ENCODE measurements at regions not wholly inside any gene's neighbourhood (a gene's known extent, or its start where the extent isn't known, plus 50 kb on each side); places are given as distances from the start of the nearest gene placed in this dataset.

DNA sequence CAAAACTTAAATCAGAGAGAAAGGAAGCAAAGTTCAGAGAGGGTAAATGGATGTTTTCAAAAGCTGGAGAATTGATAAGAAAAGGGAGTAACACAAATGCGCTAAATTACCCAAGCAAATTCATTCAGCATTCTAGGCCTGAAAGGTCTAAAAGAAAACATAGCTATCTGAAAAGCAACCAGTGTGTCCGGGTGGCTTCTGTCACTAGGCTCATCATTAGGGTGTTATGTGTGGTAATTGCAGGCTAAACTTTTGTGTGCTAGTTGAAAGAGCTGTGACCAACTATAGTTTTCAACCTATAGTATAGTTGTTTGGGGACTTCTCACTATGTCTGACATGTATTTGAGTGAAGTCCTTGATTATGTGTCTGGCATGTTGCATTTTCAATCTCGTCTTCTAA is 839.6 kb upstream of the ZEB2 start:
- H3K4me3 ChIP-seq (ENCODE audit: low read depth in 1 of 3, low read length in 3 of 3), result no peak overlapping the region
- H3K27ac ChIP-seq (ENCODE audit: low read depth in 1 of 3, low read length in 2 of 3), result no peak overlapping the region
- FAIRE-seq (no peak), DNase-seq (no peak)
- no peaks in the 10 kb centered on the region for H3K27me3 ChIP-seq (ENCODE audit: control insufficient read depth in 3 of 3, insufficient read depth in 3 of 3, low read length in 3 of 3)
- no peaks in the 10 kb centered on the region for H3K36me3 ChIP-seq (ENCODE audit: control insufficient read depth in 3 of 3, insufficient read depth in 2 of 3, low read depth in 1 of 3, low read length in 3 of 3)
- H3K9me3 ChIP-seq (ENCODE audit: control insufficient read depth in 2 of 2, insufficient read depth in 1 of 2, low read depth in 1 of 2, low read length in 1 of 2), result no peaks in the 10 kb centered on the region
- 55 to 81% (median 73%) methylated on average over 3 of the region's 3 CpGs for WGBS, 3 donors
- no peaks in the 10 kb centered on the region for H3K4me1 ChIP-seq (ENCODE audit: control insufficient read depth in 3 of 3, insufficient read depth in 2 of 3, low read depth in 1 of 3, low read length in 2 of 3)

DNA sequence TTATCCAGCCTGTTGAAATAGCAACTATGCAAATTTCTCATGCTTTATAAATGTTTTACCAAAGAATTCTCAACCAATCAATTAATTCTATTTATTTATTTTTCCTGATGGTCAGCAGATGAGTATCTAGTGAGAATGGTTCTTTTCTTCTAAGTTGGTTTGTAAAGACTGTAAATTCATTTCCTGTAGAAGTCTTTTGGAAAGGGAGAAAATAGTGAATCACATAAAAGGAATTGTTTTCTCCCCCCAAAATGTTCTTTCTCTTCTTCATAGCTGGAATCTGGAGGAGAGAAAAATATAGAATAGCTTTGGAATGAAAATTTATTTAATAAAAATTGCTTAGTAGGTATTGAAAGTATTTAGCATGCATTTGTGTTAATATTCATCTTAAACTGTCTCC is 836.1 kb upstream of the ZEB2 start:
- no peaks in the 10 kb centered on the region for H3K4me1 ChIP-seq (ENCODE audit: control insufficient read depth in 3 of 3, insufficient read depth in 2 of 3, low read depth in 1 of 3, low read length in 2 of 3)
- no peak for DNase-seq
- no peak overlapping the region for H3K27ac ChIP-seq (ENCODE audit: low read depth in 1 of 3, low read length in 2 of 3)
- FAIRE-seq, result no peak
- H3K27me3 ChIP-seq (ENCODE audit: control insufficient read depth in 3 of 3, insufficient read depth in 3 of 3, low read length in 3 of 3), result no peaks in the 10 kb centered on the region
- H3K9me3 ChIP-seq (ENCODE audit: control insufficient read depth in 2 of 2, insufficient read depth in 1 of 2, low read depth in 1 of 2, low read length in 1 of 2), result no peaks in the 10 kb centered on the region
- no peaks in the 10 kb centered on the region for H3K36me3 ChIP-seq (ENCODE audit: control insufficient read depth in 3 of 3, insufficient read depth in 2 of 3, low read depth in 1 of 3, low read length in 3 of 3)
- no peak overlapping the region for H3K4me3 ChIP-seq (ENCODE audit: low read depth in 1 of 3, low read length in 3 of 3)

DNA sequence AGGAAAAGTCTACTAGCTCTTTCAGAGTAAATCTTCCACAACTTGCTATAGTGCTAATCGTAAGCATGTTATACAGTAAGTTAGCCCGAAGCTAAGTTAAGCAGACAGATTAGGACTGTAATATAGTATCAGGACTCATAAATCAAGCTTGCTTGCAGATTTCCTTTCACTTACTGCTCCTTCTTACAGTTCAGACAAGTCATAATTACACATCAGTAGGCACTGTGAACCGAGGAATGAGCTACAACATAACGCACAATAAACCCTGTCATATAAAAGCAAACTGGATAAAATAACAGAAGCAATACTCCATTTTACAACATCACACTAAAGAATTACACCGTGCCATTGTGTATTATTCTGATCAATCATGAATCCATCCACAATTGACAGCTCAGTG is 832.6 kb upstream of the ZEB2 start:
- WGBS, 3 donors, result 66 to 80% (median 68%) methylated on average over 5 of the region's 5 CpGs
- Histone ChIP-seq H3K4me3 (ENCODE audit: low read depth in 1 of 3, low read length in 3 of 3) (no peak overlapping the region), H3K36me3 (ENCODE audit: control insufficient read depth in 3 of 3, insufficient read depth in 2 of 3, low read depth in 1 of 3, low read length in 3 of 3) (no peaks in the 10 kb centered on the region), H3K4me1 (ENCODE audit: control insufficient read depth in 3 of 3, insufficient read depth in 2 of 3, low read depth in 1 of 3, low read length in 2 of 3) (no peaks in the 10 kb centered on the region), H3K27me3 (ENCODE audit: control insufficient read depth in 3 of 3, insufficient read depth in 3 of 3, low read length in 3 of 3) (no peaks in the 10 kb centered on the region), H3K9me3 (ENCODE audit: control insufficient read depth in 2 of 2, insufficient read depth in 1 of 2, low read depth in 1 of 2, low read length in 1 of 2) (no peaks in the 10 kb centered on the region), H3K27ac (ENCODE audit: low read depth in 1 of 3, low read length in 2 of 3) (no peak overlapping the region)
- DNase-seq (no peak), FAIRE-seq (no peak)

DNA sequence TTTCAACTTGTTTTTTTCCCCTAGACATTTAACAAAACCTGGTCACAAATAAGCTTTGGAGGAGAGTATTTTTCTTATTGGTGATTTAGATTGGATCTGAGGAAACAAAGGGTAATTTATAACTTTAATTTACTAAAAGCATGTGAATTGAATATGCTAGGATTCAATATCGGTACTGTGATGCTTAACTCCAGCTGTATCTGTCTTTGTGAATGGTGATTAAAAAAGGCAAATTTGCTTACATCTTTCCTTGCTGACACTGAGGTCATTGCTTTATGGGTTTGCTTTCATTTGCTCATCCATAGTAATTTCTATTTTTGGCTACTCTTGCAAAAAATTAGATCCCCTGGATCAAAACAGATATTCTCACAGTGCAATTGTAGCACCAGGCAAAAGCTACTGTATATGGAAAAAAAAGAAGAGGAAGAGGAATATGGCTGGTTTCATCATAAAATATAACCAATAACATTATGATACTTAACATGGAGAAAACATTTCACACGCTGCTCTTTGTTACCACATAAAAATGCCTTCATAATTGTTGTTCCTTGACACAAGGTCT is 832.0 kb upstream of the ZEB2 start:
- DNase-seq (no peak), FAIRE-seq (no peak)
- Histone ChIP-seq H3K27me3 (ENCODE audit: control insufficient read depth in 3 of 3, insufficient read depth in 3 of 3, low read length in 3 of 3) (no peaks in the 10 kb centered on the region), H3K27ac (ENCODE audit: low read depth in 1 of 3, low read length in 2 of 3) (no peak overlapping the region), H3K36me3 (ENCODE audit: control insufficient read depth in 3 of 3, insufficient read depth in 2 of 3, low read depth in 1 of 3, low read length in 3 of 3) (no peaks in the 10 kb centered on the region), H3K4me3 (ENCODE audit: low read depth in 1 of 3, low read length in 3 of 3) (no peak overlapping the region), H3K4me1 (ENCODE audit: control insufficient read depth in 3 of 3, insufficient read depth in 2 of 3, low read depth in 1 of 3, low read length in 2 of 3) (no peaks in the 10 kb centered on the region), H3K9me3 (ENCODE audit: control insufficient read depth in 2 of 2, insufficient read depth in 1 of 2, low read depth in 1 of 2, low read length in 1 of 2) (no peaks in the 10 kb centered on the region)
- WGBS, 3 donors, result 71 to 89% (median 85%) methylated on average over 2 of the region's 2 CpGs

DNA sequence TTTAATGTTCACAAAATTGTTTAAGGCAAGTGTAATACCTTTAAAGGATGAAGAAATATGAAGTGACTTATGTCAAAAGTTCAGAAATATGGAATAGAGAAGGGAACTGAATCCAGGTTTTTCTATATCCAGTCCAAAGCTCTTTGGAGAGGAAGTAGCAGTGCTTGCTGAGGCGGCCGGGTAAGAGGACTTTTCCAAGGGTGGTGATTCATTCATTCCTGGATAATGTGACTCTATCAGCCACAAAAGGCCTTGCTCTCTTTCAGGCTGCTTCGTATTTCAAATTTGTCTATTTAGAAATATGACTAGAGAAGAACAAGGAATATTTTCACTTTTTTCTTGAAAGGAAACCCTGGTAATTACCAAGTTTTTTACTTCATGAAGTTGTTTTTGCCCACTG is 830.1 kb upstream of the ZEB2 start:
- Histone ChIP-seq H3K27ac (ENCODE audit: low read depth in 1 of 3, low read length in 2 of 3) (no peak overlapping the region), H3K27me3 (ENCODE audit: control insufficient read depth in 3 of 3, insufficient read depth in 3 of 3, low read length in 3 of 3) (no peaks in the 10 kb centered on the region), H3K4me3 (ENCODE audit: low read depth in 1 of 3, low read length in 3 of 3) (no peak overlapping the region), H3K4me1 (ENCODE audit: control insufficient read depth in 3 of 3, insufficient read depth in 2 of 3, low read depth in 1 of 3, low read length in 2 of 3) (no peaks in the 10 kb centered on the region), H3K36me3 (ENCODE audit: control insufficient read depth in 3 of 3, insufficient read depth in 2 of 3, low read depth in 1 of 3, low read length in 3 of 3) (no peaks in the 10 kb centered on the region), H3K9me3 (ENCODE audit: control insufficient read depth in 2 of 2, insufficient read depth in 1 of 2, low read depth in 1 of 2, low read length in 1 of 2) (no peaks in the 10 kb centered on the region)
- 76 to 86% (median 79%) methylated on average over 3 of the region's 3 CpGs for WGBS, 3 donors
- no peak for FAIRE-seq
- no peak for DNase-seq

DNA sequence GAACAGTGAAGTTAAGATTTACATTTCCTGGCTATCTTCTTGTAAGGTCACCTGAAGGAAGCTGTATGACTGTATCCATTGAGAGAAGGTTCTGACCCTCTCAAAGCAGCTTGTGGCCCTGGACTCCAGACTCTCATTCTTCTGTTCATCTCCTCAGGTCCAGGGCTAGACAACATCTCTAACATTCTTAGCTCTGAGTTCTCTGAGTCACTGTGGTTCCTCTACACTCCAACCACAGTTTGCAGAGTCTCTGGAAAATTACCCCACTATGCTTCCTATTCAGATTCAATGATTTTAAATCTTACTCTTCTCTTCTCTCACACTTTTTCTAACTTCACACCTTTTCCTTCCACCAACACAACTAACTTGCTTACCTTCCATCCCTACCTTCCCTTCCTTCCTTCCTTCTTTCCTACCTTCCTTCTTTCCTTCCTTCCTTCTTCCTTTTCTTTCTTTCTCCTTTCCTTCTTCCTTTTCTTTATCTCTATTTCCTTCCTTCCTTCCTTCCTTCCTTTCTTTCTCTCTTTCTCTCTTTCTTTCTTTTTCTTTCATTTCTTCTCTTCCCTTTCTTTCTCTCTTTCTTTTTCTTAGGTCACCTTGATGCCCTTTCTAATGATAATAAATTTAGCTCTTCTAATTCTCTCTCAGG is 824.3 kb upstream of the ZEB2 start:
- Histone ChIP-seq H3K27me3 (ENCODE audit: control insufficient read depth in 3 of 3, insufficient read depth in 3 of 3, low read length in 3 of 3) (no peaks in the 10 kb centered on the region), H3K4me3 (ENCODE audit: low read depth in 1 of 3, low read length in 3 of 3) (no peak overlapping the region), H3K36me3 (ENCODE audit: control insufficient read depth in 3 of 3, insufficient read depth in 2 of 3, low read depth in 1 of 3, low read length in 3 of 3) (no peaks in the 10 kb centered on the region), H3K27ac (ENCODE audit: low read depth in 1 of 3, low read length in 2 of 3) (no peak overlapping the region), H3K9me3 (ENCODE audit: control insufficient read depth in 2 of 2, insufficient read depth in 1 of 2, low read depth in 1 of 2, low read length in 1 of 2) (no peaks in the 10 kb centered on the region), H3K4me1 (ENCODE audit: control insufficient read depth in 3 of 3, insufficient read depth in 2 of 3, low read depth in 1 of 3, low read length in 2 of 3) (no peaks in the 10 kb centered on the region)
- DNase-seq, result no peak
- no peak for FAIRE-seq

DNA sequence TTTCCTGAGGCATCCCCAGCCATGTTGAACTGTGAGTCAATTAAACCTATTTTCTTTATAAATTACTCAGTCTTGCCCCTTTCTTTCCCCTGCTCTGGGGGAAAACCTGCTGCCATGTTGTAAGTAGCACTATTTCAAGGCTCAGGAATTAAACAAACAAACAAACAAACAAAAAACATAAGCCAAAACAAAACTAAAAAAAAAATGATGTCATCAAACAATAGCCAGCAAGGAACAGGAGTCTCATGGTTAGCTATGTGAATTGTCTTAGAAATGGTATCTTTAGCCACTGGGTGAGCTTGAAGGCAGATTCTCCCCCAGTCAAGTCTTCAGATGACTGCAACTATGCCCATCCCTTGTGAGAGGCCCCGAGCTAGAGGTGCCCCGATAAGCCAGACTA is 823.4 kb upstream of the ZEB2 start:
- H3K9me3 ChIP-seq (ENCODE audit: control insufficient read depth in 2 of 2, insufficient read depth in 1 of 2, low read depth in 1 of 2, low read length in 1 of 2), result no peaks in the 10 kb centered on the region
- 44 to 55% (median 54%) methylated on average over 2 of the region's 2 CpGs for WGBS, 3 donors
- H3K4me3 ChIP-seq (ENCODE audit: low read depth in 1 of 3, low read length in 3 of 3), result no peak overlapping the region
- FAIRE-seq, result no peak
- no peak for DNase-seq
- no peaks in the 10 kb centered on the region for H3K36me3 ChIP-seq (ENCODE audit: control insufficient read depth in 3 of 3, insufficient read depth in 2 of 3, low read depth in 1 of 3, low read length in 3 of 3)
- no peaks in the 10 kb centered on the region for H3K4me1 ChIP-seq (ENCODE audit: control insufficient read depth in 3 of 3, insufficient read depth in 2 of 3, low read depth in 1 of 3, low read length in 2 of 3)
- no peak overlapping the region for H3K27ac ChIP-seq (ENCODE audit: low read depth in 1 of 3, low read length in 2 of 3)
- no peaks in the 10 kb centered on the region for H3K27me3 ChIP-seq (ENCODE audit: control insufficient read depth in 3 of 3, insufficient read depth in 3 of 3, low read length in 3 of 3)

DNA sequence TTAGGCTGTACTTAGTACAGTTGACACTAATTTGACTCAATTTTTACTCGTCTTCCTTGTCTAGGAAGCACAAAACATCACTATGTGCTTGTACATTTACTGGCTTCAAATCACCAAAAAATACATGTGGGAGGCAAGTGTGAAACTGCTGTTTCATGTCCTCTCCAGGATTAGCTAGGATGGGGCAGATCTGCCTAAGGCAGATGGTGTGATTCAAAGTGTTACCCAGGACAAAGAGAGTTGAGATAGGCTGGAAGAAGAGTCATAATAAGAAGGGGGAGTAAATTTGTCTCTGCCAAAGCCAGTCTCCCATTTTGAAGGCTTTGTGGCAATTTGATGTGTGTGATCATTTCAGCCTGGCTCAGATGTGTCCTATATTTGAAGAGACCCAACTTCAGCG is 821.6 kb upstream of the ZEB2 start:
- H3K27me3 ChIP-seq (ENCODE audit: control insufficient read depth in 3 of 3, insufficient read depth in 3 of 3, low read length in 3 of 3), result no peaks in the 10 kb centered on the region
- 69 to 83% (median 70%) methylated on average over 2 of the region's 2 CpGs for WGBS, 3 donors
- H3K4me1 ChIP-seq (ENCODE audit: control insufficient read depth in 3 of 3, insufficient read depth in 2 of 3, low read depth in 1 of 3, low read length in 2 of 3), result no peaks in the 10 kb centered on the region
- H3K9me3 ChIP-seq (ENCODE audit: control insufficient read depth in 2 of 2, insufficient read depth in 1 of 2, low read depth in 1 of 2, low read length in 1 of 2), result no peaks in the 10 kb centered on the region
- FAIRE-seq (no peak), DNase-seq (no peak)
- no peaks in the 10 kb centered on the region for H3K36me3 ChIP-seq (ENCODE audit: control insufficient read depth in 3 of 3, insufficient read depth in 2 of 3, low read depth in 1 of 3, low read length in 3 of 3)
- no peak overlapping the region for H3K27ac ChIP-seq (ENCODE audit: low read depth in 1 of 3, low read length in 2 of 3)
- no peak overlapping the region for H3K4me3 ChIP-seq (ENCODE audit: low read depth in 1 of 3, low read length in 3 of 3)

DNA sequence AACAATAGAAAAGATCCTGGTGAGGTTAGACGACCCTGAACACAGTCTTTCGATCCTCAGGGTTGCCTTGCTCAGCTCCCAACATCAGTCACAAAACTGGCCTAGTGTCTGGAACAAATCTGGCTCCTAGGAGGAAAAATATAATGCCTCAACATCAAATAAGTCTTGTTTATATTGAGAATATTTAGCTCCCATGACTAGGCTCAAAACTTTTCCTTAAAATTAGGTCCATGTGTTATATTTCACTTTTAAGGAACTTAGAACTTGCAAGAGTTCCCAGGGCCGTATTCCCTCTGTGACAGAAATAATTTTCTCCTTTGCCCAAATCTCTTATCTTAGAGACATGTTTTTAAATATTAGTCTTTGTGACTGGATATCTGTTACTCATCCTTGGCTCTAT is 819.7 kb upstream of the ZEB2 start:
- Histone ChIP-seq H3K27ac (ENCODE audit: low read depth in 1 of 3, low read length in 2 of 3) (no peak overlapping the region), H3K9me3 (ENCODE audit: control insufficient read depth in 2 of 2, insufficient read depth in 1 of 2, low read depth in 1 of 2, low read length in 1 of 2) (no peaks in the 10 kb centered on the region), H3K4me1 (ENCODE audit: control insufficient read depth in 3 of 3, insufficient read depth in 2 of 3, low read depth in 1 of 3, low read length in 2 of 3) (no peaks in the 10 kb centered on the region), H3K36me3 (ENCODE audit: control insufficient read depth in 3 of 3, insufficient read depth in 2 of 3, low read depth in 1 of 3, low read length in 3 of 3) (no peaks in the 10 kb centered on the region), H3K27me3 (ENCODE audit: control insufficient read depth in 3 of 3, insufficient read depth in 3 of 3, low read length in 3 of 3) (no peaks in the 10 kb centered on the region), H3K4me3 (ENCODE audit: low read depth in 1 of 3, low read length in 3 of 3) (no peak overlapping the region)
- DNase-seq (no peak), FAIRE-seq (no peak)
- WGBS, 3 donors, result 65 to 71% (median 67%) methylated on average over 3 of the region's 3 CpGs
